ENCODE measurements at regions not wholly inside any gene's neighbourhood (a gene's known extent, or its start where the extent isn't known, plus 50 kb on each side); places are given as distances from the start of the nearest gene placed in this dataset.

- no peak overlapping the region for H3K56ac ChIP-seq (ENCODE audit: extremely low read depth, insufficient read depth, low read length)
- no peak overlapping the region for H3K4me2 ChIP-seq (ENCODE audit: low read depth, low read length)
- no peaks in the 10 kb centered on the region for H4K20me1 ChIP-seq (ENCODE audit: insufficient read depth, low read length)
- no peak overlapping the region; the same call in 1 of the 2 replicates for H4K91ac ChIP-seq (ENCODE audit: insufficient read depth, low read depth, low read length)
- ChIA-PET POLR2A (ENCODE audit: unreplicated experiment) (no interaction called here), CTCF (no interaction called here)
- H4K5ac ChIP-seq (ENCODE audit: low read depth, low read length): no peak overlapping the region
- H3K9ac ChIP-seq (ENCODE audit: low read depth, low read length): no peak overlapping the region
- no peaks in the 10 kb centered on the region for H3K27me3 ChIP-seq (ENCODE audit: control insufficient read depth, insufficient read depth, low read length)
- no peak overlapping the region for H2BK5ac ChIP-seq (ENCODE audit: low read depth, low read length, poor library complexity, severe bottlenecking)
- in situ Hi-C loops (cut with MboI; ENCODE audit: low sequenced_read_pairs) (no loop called here), dilution Hi-C loops (cut with HindIII; ENCODE audit: low sequenced_read_pairs, unreplicated experiment) (no loop called here), intact Hi-C loops (cut with micrococcal nuclease) (no loop called here)
- no peaks in the 10 kb centered on the region for H3K4me1 ChIP-seq (ENCODE audit: control insufficient read depth, insufficient read depth, low read length)
- no peaks in the 10 kb centered on the region for H3K36me3 ChIP-seq (ENCODE audit: control insufficient read depth, insufficient read depth, low read length)
- H3K27ac ChIP-seq (ENCODE audit: insufficient read depth, low read length): no peak overlapping the region
- no peak for ATAC-seq (ENCODE audit: low read depth)
- no peak overlapping the region for H3K18ac ChIP-seq (ENCODE audit: low read depth, low read length)
- H2AFZ ChIP-seq (replicated peaks; ENCODE audit: low read length, poor library complexity): no peak overlapping the region
- no peaks in the 10 kb centered on the region for H3K9me1 ChIP-seq (ENCODE audit: insufficient read depth, low read length)
- DNase-seq: no peak
- H2BK120ac ChIP-seq (ENCODE audit: low read depth, low read length): no peak overlapping the region
- no peak overlapping the region for H4K8ac ChIP-seq (ENCODE audit: low read depth in 2 of 2, low read length in 2 of 2)
- no peak overlapping the region for H3K4ac ChIP-seq (ENCODE audit: low read depth, low read length)
- no TSS peak for BruUV-seq (replicated peaks)
- H3K4me3 ChIP-seq (ENCODE audit: insufficient read depth, low read depth, low read length): no peak overlapping the region
- H3K23ac ChIP-seq (ENCODE audit: low read depth, low read length): no peak overlapping the region
- peaks cover 2% of the 10 kb centered on the region; the same call in 1 of the 2 replicates for H3K9me3 ChIP-seq (ENCODE audit: control insufficient read depth, insufficient read depth, low read length)
- H3K14ac ChIP-seq (replicated peaks; ENCODE audit: low read depth, low read length): no peak overlapping the region
- H2BK20ac ChIP-seq (ENCODE audit: low read depth, low read length): no peak overlapping the region
- no peak overlapping the region for H2BK15ac ChIP-seq (ENCODE audit: low read depth, low read length)
- H3K79me1 ChIP-seq (ENCODE audit: low read depth in 1 of 2, low read length in 2 of 2): peaks cover 24 to 42% of the 10 kb centered on the region in 2 experiments
- no peak overlapping the region for H2AK9ac ChIP-seq (replicated peaks; ENCODE audit: low read depth, low read length, poor library complexity)
- no peak overlapping the region for H2AK5ac ChIP-seq (ENCODE audit: low read depth, low read length)
- no peak for TF ChIP-seq USF2 (IDR thresholded peaks at IDR 0.05; ENCODE audit: low read depth, low read length)
- no peak for TF ChIP-seq SMC3 (IDR thresholded peaks at IDR 0.05; ENCODE audit: low read depth, low read length)
- TF ChIP-seq RFX5 (IDR thresholded peaks at IDR 0.05; ENCODE audit: low read depth, low read length): no peak
- TF ChIP-seq BHLHE40 (IDR thresholded peaks at IDR 0.05; ENCODE audit: low read depth, low read length): no peak
- TF ChIP-seq POLR2A (IDR thresholded peaks at IDR 0.05; ENCODE audit: low read depth, low read length): no peak
- TF ChIP-seq, protein P1, sequence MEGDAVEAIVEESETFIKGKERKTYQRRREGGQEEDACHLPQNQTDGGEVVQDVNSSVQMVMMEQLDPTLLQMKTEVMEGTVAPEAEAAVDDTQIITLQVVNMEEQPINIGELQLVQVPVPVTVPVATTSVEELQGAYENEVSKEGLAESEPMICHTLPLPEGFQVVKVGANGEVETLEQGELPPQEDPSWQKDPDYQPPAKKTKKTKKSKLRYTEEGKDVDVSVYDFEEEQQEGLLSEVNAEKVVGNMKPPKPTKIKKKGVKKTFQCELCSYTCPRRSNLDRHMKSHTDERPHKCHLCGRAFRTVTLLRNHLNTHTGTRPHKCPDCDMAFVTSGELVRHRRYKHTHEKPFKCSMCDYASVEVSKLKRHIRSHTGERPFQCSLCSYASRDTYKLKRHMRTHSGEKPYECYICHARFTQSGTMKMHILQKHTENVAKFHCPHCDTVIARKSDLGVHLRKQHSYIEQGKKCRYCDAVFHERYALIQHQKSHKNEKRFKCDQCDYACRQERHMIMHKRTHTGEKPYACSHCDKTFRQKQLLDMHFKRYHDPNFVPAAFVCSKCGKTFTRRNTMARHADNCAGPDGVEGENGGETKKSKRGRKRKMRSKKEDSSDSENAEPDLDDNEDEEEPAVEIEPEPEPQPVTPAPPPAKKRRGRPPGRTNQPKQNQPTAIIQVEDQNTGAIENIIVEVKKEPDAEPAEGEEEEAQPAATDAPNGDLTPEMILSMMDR (conservative IDR thresholded peaks at IDR 0.05; ENCODE audit: low read depth, low read length): no peak
- TF ChIP-seq FOS (IDR thresholded peaks at IDR 0.05; ENCODE audit: low read depth, low read length): no peak
- TF ChIP-seq RAD21 (IDR thresholded peaks at IDR 0.05; ENCODE audit: low read length): no peak
- no peak for TF ChIP-seq CEBPB (IDR thresholded peaks at IDR 0.05; ENCODE audit: low read depth, low read length)
- TF ChIP-seq MXI1 (IDR thresholded peaks at IDR 0.05; ENCODE audit: borderline replicate concordance, low read depth, low read length): no peak
- no peak for TF ChIP-seq ELK1 (IDR thresholded peaks at IDR 0.05; ENCODE audit: borderline replicate concordance, low read depth, low read length)
These were observed 502.3 kb upstream of the RGS6 start for GRCh38 chr14:71429902-71430301.
